NCI-H2029 treated with DMSO at 0.1 percent for 48 hours (cell line): ENCODE measurements at regions not wholly inside any gene's neighbourhood (a gene's known extent, or its start where the extent isn't known, plus 50 kb on each side); places are given as distances from the start of the nearest gene placed in this dataset.

Experiments used
- DNase-seq: peaks from one replicate; lab custom pipeline; 2025; lab: John Stamatoyannopoulos, UW

- no peak for DNase-seq
These were observed 998.3 kb downstream of the EFNB2 start for GRCh38 chr13:105537113-105537512.

- no peak for DNase-seq
These were observed 1005.0 kb downstream of the EFNB2 start for GRCh38 chr13:105530468-105530867.

GRCh38 chr13:105527127-105527526 lies 1008.3 kb downstream of the EFNB2 start:
- no peak for DNase-seq

GRCh38 chr13:105519771-105520170 lies 1015.7 kb downstream of the EFNB2 start:
- DNase-seq = no peak

GRCh38 chr13:105518086-105518485 lies 1017.4 kb downstream of the EFNB2 start:
- DNase-seq = no peak

GRCh38 chr13:105514401-105514800 lies 1021.1 kb downstream of the EFNB2 start:
- DNase-seq = no peak

GRCh38 chr13:105513448-105513847 lies 1022.0 kb downstream of the EFNB2 start:
- DNase-seq = no peak

- no peak for DNase-seq
These were observed 1025.3 kb downstream of the EFNB2 start for GRCh38 chr13:105509981-105510762.

GRCh38 chr13:105506463-105506862 lies 1029.0 kb downstream of the EFNB2 start:
- DNase-seq = no peak

- DNase-seq = no peak
These were observed 1033.3 kb downstream of the EFNB2 start for GRCh38 chr13:105502193-105502592.

- no peak for DNase-seq
These were observed 1037.9 kb downstream of the EFNB2 start for GRCh38 chr13:105497597-105497996.

GRCh38 chr13:105492216-105492615 lies 1043.2 kb downstream of the EFNB2 start:
- no peak for DNase-seq

GRCh38 chr13:105491345-105491744 lies 1044.1 kb downstream of the EFNB2 start:
- no peak for DNase-seq

- DNase-seq = no peak
These were observed 1050.4 kb downstream of the EFNB2 start for GRCh38 chr13:105485081-105485480.

- DNase-seq = no peak
These were observed 1060.4 kb downstream of the EFNB2 start for GRCh38 chr13:105474983-105475610.

GRCh38 chr13:105471673-105472072 lies 1063.8 kb downstream of the EFNB2 start:
- no peak for DNase-seq

- DNase-seq = no peak
These were observed 1069.1 kb downstream of the EFNB2 start for GRCh38 chr13:105466376-105466775.

GRCh38 chr13:105465745-105466144 lies 1069.7 kb downstream of the EFNB2 start, which contains the start of gene DAOA:
TSS of gene DAOA (plus strand) at chr13:105466045.
- DNase-seq = no peak

GRCh38 chr13:105465251-105465650 lies 1070.2 kb downstream of the EFNB2 start:
- DNase-seq = no peak

GRCh38 chr13:105464249-105464648 lies 1071.2 kb downstream of the EFNB2 start:
- no peak for DNase-seq

- DNase-seq = no peak
These were observed 1072.4 kb downstream of the EFNB2 start for GRCh38 chr13:105463011-105463501.

- no peak for DNase-seq
These were observed 1073.4 kb downstream of the EFNB2 start for GRCh38 chr13:105462098-105462497.

GRCh38 chr13:105452895-105453294 lies 1082.6 kb downstream of the EFNB2 start:
- DNase-seq = no peak
